ENCODE measurements at regions not wholly inside any gene's neighbourhood (a gene's known extent, or its start where the extent isn't known, plus 50 kb on each side); places are given as distances from the start of the nearest gene placed in this dataset.
"Not testable (repeated sequence)": the region's sequence is repeated elsewhere in the genome, so short reads cannot be mapped to it uniquely, and the experiment has no call there.

- no peak overlapping the region for H3K4me3 ChIP-seq (ENCODE audit: low read length in 2 of 2)
- no peak overlapping the region for H3K9ac ChIP-seq (ENCODE audit: low read length in 2 of 2)
- H3K9me3 ChIP-seq (ENCODE audit: control insufficient read depth in 2 of 2, low read length in 2 of 2): peaks cover 2 to 3% of the 10 kb centered on the region in 2 donors
- H3K36me3 ChIP-seq (ENCODE audit: control insufficient read depth in 2 of 2, insufficient read depth in 2 of 2, low read length in 2 of 2): no peaks in the 10 kb centered on the region
- H3K27me3 ChIP-seq (ENCODE audit: control insufficient read depth in 1 of 2, insufficient read depth in 2 of 2, low read length in 2 of 2): peaks cover 4 to 9% of the 10 kb centered on the region in 2 donors
- no peak overlapping the region for H3K27ac ChIP-seq (ENCODE audit: low read length)
- H3K4me1 ChIP-seq (ENCODE audit: control insufficient read depth, insufficient read depth, low read length): no peaks in the 10 kb centered on the region
These were observed 160.5 kb downstream of the FOXD2 start for GRCh38 chr1:47598357-47598756.

GRCh38 chr1:47599777-47600176 lies 161.9 kb downstream of the FOXD2 start:
- Histone ChIP-seq H3K36me3 (ENCODE audit: control insufficient read depth in 2 of 2, insufficient read depth in 2 of 2, low read length in 2 of 2) (no peaks in the 10 kb centered on the region), H3K9me3 (ENCODE audit: control insufficient read depth in 2 of 2, low read length in 2 of 2) (peaks cover 2 to 3% of the 10 kb centered on the region in 2 donors), H3K27ac (ENCODE audit: low read length) (no peak overlapping the region), H3K9ac (ENCODE audit: low read length in 2 of 2) (no peak overlapping the region), H3K4me3 (ENCODE audit: low read length in 2 of 2) (no peak overlapping the region), H3K27me3 (ENCODE audit: control insufficient read depth in 1 of 2, insufficient read depth in 2 of 2, low read length in 2 of 2) (no peaks in the 10 kb centered on the region), H3K4me1 (ENCODE audit: control insufficient read depth, insufficient read depth, low read length) (no peaks in the 10 kb centered on the region)

GRCh38 chr1:47602491-47602890 lies 164.6 kb downstream of the FOXD2 start:
- not testable (repeated sequence) for H3K9ac ChIP-seq (ENCODE audit: low read length in 2 of 2); H3K9me3 ChIP-seq (ENCODE audit: control insufficient read depth in 2 of 2, low read length in 2 of 2); H3K27me3 ChIP-seq (ENCODE audit: control insufficient read depth in 1 of 2, insufficient read depth in 2 of 2, low read length in 2 of 2); H3K36me3 ChIP-seq (ENCODE audit: control insufficient read depth in 2 of 2, insufficient read depth in 2 of 2, low read length in 2 of 2); H3K4me1 ChIP-seq (ENCODE audit: control insufficient read depth, insufficient read depth, low read length); H3K4me3 ChIP-seq (ENCODE audit: low read length in 2 of 2); H3K27ac ChIP-seq (ENCODE audit: low read length)

- not testable (repeated sequence) for H3K27ac ChIP-seq (ENCODE audit: low read length)
These were observed 167.0 kb downstream of the FOXD2 start for GRCh38 chr1:47604869-47605268.

GRCh38 chr1:47608296-47608875 lies 170.5 kb downstream of the FOXD2 start:
- no peak overlapping the region for H3K9ac ChIP-seq (ENCODE audit: low read length in 2 of 2)
- no peak overlapping the region for H3K27ac ChIP-seq (ENCODE audit: low read length)
- no peaks in the 10 kb centered on the region for H3K4me1 ChIP-seq (ENCODE audit: control insufficient read depth, insufficient read depth, low read length)
- H3K27me3 ChIP-seq (ENCODE audit: control insufficient read depth in 1 of 2, insufficient read depth in 2 of 2, low read length in 2 of 2): peaks cover 0 to 2% of the 10 kb centered on the region in 2 donors
- H3K9me3 ChIP-seq (ENCODE audit: control insufficient read depth in 2 of 2, low read length in 2 of 2): peaks cover 0 to 6% of the 10 kb centered on the region in 2 donors
- H3K4me3 ChIP-seq (ENCODE audit: low read length in 2 of 2): no peak overlapping the region
- no peaks in the 10 kb centered on the region for H3K36me3 ChIP-seq (ENCODE audit: control insufficient read depth in 2 of 2, insufficient read depth in 2 of 2, low read length in 2 of 2)

More at GRCh38 chr1:47604869-47605268, 167.0 kb downstream of the FOXD2 start:
- not testable (repeated sequence) for H3K27me3 ChIP-seq (ENCODE audit: control insufficient read depth in 1 of 2, insufficient read depth in 2 of 2, low read length in 2 of 2); H3K36me3 ChIP-seq (ENCODE audit: control insufficient read depth in 2 of 2, insufficient read depth in 2 of 2, low read length in 2 of 2); H3K9me3 ChIP-seq (ENCODE audit: control insufficient read depth in 2 of 2, low read length in 2 of 2); H3K4me3 ChIP-seq (ENCODE audit: low read length in 2 of 2); H3K4me1 ChIP-seq (ENCODE audit: control insufficient read depth, insufficient read depth, low read length); H3K9ac ChIP-seq (ENCODE audit: low read length in 2 of 2)

GRCh38 chr1:47611992-47612391 lies 174.1 kb downstream of the FOXD2 start:
- no peaks in the 10 kb centered on the region for H3K36me3 ChIP-seq (ENCODE audit: control insufficient read depth in 2 of 2, insufficient read depth in 2 of 2, low read length in 2 of 2)
- H3K4me3 ChIP-seq (ENCODE audit: low read length in 2 of 2): no peak overlapping the region
- peaks cover 0 to 2% of the 10 kb centered on the region in 2 donors for H3K27me3 ChIP-seq (ENCODE audit: control insufficient read depth in 1 of 2, insufficient read depth in 2 of 2, low read length in 2 of 2)
- H3K9me3 ChIP-seq (ENCODE audit: control insufficient read depth in 2 of 2, low read length in 2 of 2): peaks cover 0 to 6% of the 10 kb centered on the region in 2 donors
- no peaks in the 10 kb centered on the region for H3K4me1 ChIP-seq (ENCODE audit: control insufficient read depth, insufficient read depth, low read length)
- H3K27ac ChIP-seq (ENCODE audit: low read length): no peak overlapping the region
- no peak overlapping the region for H3K9ac ChIP-seq (ENCODE audit: low read length in 2 of 2)

GRCh38 chr1:47612819-47613218 lies 175.0 kb downstream of the FOXD2 start:
- Histone ChIP-seq H3K4me3 (ENCODE audit: low read length in 2 of 2) (no peak overlapping the region), H3K27me3 (ENCODE audit: control insufficient read depth in 1 of 2, insufficient read depth in 2 of 2, low read length in 2 of 2) (peaks cover 0 to 6% of the 10 kb centered on the region in 2 donors), H3K9me3 (ENCODE audit: control insufficient read depth in 2 of 2, low read length in 2 of 2) (peaks cover 0 to 6% of the 10 kb centered on the region in 2 donors), H3K36me3 (ENCODE audit: control insufficient read depth in 2 of 2, insufficient read depth in 2 of 2, low read length in 2 of 2) (no peaks in the 10 kb centered on the region), H3K4me1 (ENCODE audit: control insufficient read depth, insufficient read depth, low read length) (no peaks in the 10 kb centered on the region), H3K27ac (ENCODE audit: low read length) (no peak overlapping the region), H3K9ac (ENCODE audit: low read length in 2 of 2) (no peak overlapping the region)

GRCh38 chr1:47616036-47616435 lies 178.2 kb downstream of the FOXD2 start:
- peaks cover 0 to 6% of the 10 kb centered on the region in 2 donors for H3K27me3 ChIP-seq (ENCODE audit: control insufficient read depth in 1 of 2, insufficient read depth in 2 of 2, low read length in 2 of 2)

GRCh38 chr1:47616906-47617305 lies 179.1 kb downstream of the FOXD2 start:
- peaks cover 0 to 6% of the 10 kb centered on the region in 2 donors for H3K27me3 ChIP-seq (ENCODE audit: control insufficient read depth in 1 of 2, insufficient read depth in 2 of 2, low read length in 2 of 2)
- H3K9ac ChIP-seq (ENCODE audit: low read length in 2 of 2): no peak overlapping the region
- no peak overlapping the region for H3K4me3 ChIP-seq (ENCODE audit: low read length in 2 of 2)
- no peaks in the 10 kb centered on the region for H3K9me3 ChIP-seq (ENCODE audit: control insufficient read depth in 2 of 2, low read length in 2 of 2)
- no peaks in the 10 kb centered on the region for H3K4me1 ChIP-seq (ENCODE audit: control insufficient read depth, insufficient read depth, low read length)
- H3K27ac ChIP-seq (ENCODE audit: low read length): no peak overlapping the region
- no peaks in the 10 kb centered on the region for H3K36me3 ChIP-seq (ENCODE audit: control insufficient read depth in 2 of 2, insufficient read depth in 2 of 2, low read length in 2 of 2)

More at GRCh38 chr1:47616036-47616435, 178.2 kb downstream of the FOXD2 start:
- Histone ChIP-seq H3K4me1 (ENCODE audit: control insufficient read depth, insufficient read depth, low read length) (no peaks in the 10 kb centered on the region), H3K36me3 (ENCODE audit: control insufficient read depth in 2 of 2, insufficient read depth in 2 of 2, low read length in 2 of 2) (no peaks in the 10 kb centered on the region), H3K4me3 (ENCODE audit: low read length in 2 of 2) (no peak overlapping the region), H3K27ac (ENCODE audit: low read length) (no peak overlapping the region), H3K9me3 (ENCODE audit: control insufficient read depth in 2 of 2, low read length in 2 of 2) (no peaks in the 10 kb centered on the region), H3K9ac (ENCODE audit: low read length in 2 of 2) (no peak overlapping the region)

GRCh38 chr1:47617381-47618221 lies 179.8 kb downstream of the FOXD2 start:
- Histone ChIP-seq H3K4me3 (ENCODE audit: low read length in 2 of 2) (no peak overlapping the region), H3K36me3 (ENCODE audit: control insufficient read depth in 2 of 2, insufficient read depth in 2 of 2, low read length in 2 of 2) (no peaks in the 10 kb centered on the region), H3K27ac (ENCODE audit: low read length) (no peak overlapping the region), H3K4me1 (ENCODE audit: control insufficient read depth, insufficient read depth, low read length) (no peaks in the 10 kb centered on the region), H3K27me3 (ENCODE audit: control insufficient read depth in 1 of 2, insufficient read depth in 2 of 2, low read length in 2 of 2) (peaks cover 0 to 4% of the 10 kb centered on the region in 2 donors), H3K9ac (ENCODE audit: low read length in 2 of 2) (no peak overlapping the region), H3K9me3 (ENCODE audit: control insufficient read depth in 2 of 2, low read length in 2 of 2) (no peaks in the 10 kb centered on the region)

- H3K27me3 ChIP-seq (ENCODE audit: control insufficient read depth in 1 of 2, insufficient read depth in 2 of 2, low read length in 2 of 2): peaks cover 0 to 4% of the 10 kb centered on the region in 2 donors
- no peaks in the 10 kb centered on the region for H3K9me3 ChIP-seq (ENCODE audit: control insufficient read depth in 2 of 2, low read length in 2 of 2)
- H3K4me3 ChIP-seq (ENCODE audit: low read length in 2 of 2): no peak overlapping the region
- no peaks in the 10 kb centered on the region for H3K4me1 ChIP-seq (ENCODE audit: control insufficient read depth, insufficient read depth, low read length)
- H3K9ac ChIP-seq (ENCODE audit: low read length in 2 of 2): no peak overlapping the region
- H3K36me3 ChIP-seq (ENCODE audit: control insufficient read depth in 2 of 2, insufficient read depth in 2 of 2, low read length in 2 of 2): no peaks in the 10 kb centered on the region
- no peak overlapping the region for H3K27ac ChIP-seq (ENCODE audit: low read length)
These were observed 180.4 kb downstream of the FOXD2 start for GRCh38 chr1:47618222-47618720.
